ENCODE measurements at regions not wholly inside any gene's neighbourhood (a gene's known extent, or its start where the extent isn't known, plus 50 kb on each side); places are given as distances from the start of the nearest gene placed in this dataset.

DNA sequence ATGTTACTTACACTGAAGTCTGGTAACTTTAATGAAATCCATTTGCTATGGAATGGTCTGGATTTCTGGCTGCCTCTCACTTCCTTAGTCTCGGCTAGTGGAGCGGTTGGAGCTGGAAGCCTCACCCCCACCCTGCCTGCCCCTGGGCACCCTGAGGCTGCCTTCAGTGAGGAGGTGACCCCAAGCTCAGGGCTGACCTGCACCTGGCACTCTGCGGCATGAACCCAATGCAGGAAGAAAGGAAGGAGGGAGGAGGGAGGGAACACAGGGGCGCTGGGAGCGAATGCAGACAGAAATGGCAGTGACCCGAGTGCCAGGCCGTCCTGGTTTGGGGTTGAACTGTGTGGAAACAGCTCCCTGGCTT lies 353.1 kb downstream of the TMEM121 start:
- TF ChIP-seq FOXM1 (IDR thresholded peaks at IDR 0.05; ENCODE audit: borderline replicate concordance, low read depth): no peak
- TF ChIP-seq EP300 (IDR thresholded peaks at IDR 0.05; ENCODE audit: borderline replicate concordance): no peak
- TF ChIP-seq ZBTB7A (IDR thresholded peaks at IDR 0.05; ENCODE audit: low read depth): no peak
- no peak for TF ChIP-seq NFIC (IDR thresholded peaks at IDR 0.05)
- TF ChIP-seq RAD21 (IDR thresholded peaks at IDR 0.05; ENCODE audit: low read depth): no peak
- TF ChIP-seq, protein P1, sequence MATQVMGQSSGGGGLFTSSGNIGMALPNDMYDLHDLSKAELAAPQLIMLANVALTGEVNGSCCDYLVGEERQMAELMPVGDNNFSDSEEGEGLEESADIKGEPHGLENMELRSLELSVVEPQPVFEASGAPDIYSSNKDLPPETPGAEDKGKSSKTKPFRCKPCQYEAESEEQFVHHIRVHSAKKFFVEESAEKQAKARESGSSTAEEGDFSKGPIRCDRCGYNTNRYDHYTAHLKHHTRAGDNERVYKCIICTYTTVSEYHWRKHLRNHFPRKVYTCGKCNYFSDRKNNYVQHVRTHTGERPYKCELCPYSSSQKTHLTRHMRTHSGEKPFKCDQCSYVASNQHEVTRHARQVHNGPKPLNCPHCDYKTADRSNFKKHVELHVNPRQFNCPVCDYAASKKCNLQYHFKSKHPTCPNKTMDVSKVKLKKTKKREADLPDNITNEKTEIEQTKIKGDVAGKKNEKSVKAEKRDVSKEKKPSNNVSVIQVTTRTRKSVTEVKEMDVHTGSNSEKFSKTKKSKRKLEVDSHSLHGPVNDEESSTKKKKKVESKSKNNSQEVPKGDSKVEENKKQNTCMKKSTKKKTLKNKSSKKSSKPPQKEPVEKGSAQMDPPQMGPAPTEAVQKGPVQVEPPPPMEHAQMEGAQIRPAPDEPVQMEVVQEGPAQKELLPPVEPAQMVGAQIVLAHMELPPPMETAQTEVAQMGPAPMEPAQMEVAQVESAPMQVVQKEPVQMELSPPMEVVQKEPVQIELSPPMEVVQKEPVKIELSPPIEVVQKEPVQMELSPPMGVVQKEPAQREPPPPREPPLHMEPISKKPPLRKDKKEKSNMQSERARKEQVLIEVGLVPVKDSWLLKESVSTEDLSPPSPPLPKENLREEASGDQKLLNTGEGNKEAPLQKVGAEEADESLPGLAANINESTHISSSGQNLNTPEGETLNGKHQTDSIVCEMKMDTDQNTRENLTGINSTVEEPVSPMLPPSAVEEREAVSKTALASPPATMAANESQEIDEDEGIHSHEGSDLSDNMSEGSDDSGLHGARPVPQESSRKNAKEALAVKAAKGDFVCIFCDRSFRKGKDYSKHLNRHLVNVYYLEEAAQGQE (IDR thresholded peaks at IDR 0.05; ENCODE audit: low read depth): no peak
- TF ChIP-seq CREB1 (IDR thresholded peaks at IDR 0.05; ENCODE audit: low read depth): no peak
- no peak for TF ChIP-seq TCF12 (IDR thresholded peaks at IDR 0.05; ENCODE audit: low read depth)
- no peak for TF ChIP-seq CEBPB (IDR thresholded peaks at IDR 0.05)
- no peak for TF ChIP-seq TEAD4 (IDR thresholded peaks at IDR 0.05)
- TF ChIP-seq, protein P2, sequence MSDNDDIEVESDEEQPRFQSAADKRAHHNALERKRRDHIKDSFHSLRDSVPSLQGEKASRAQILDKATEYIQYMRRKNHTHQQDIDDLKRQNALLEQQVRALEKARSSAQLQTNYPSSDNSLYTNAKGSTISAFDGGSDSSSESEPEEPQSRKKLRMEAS (IDR thresholded peaks at IDR 0.05): no peak
- TF ChIP-seq, protein P3, sequence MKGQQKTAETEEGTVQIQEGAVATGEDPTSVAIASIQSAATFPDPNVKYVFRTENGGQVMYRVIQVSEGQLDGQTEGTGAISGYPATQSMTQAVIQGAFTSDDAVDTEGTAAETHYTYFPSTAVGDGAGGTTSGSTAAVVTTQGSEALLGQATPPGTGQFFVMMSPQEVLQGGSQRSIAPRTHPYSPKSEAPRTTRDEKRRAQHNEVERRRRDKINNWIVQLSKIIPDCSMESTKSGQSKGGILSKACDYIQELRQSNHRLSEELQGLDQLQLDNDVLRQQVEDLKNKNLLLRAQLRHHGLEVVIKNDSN (IDR thresholded peaks at IDR 0.05): no peak
- no peak for TF ChIP-seq YY1 (IDR thresholded peaks at IDR 0.05; ENCODE audit: low read depth)
- no peak for TF ChIP-seq TAF1 (IDR thresholded peaks at IDR 0.05; ENCODE audit: low read depth)

DNA sequence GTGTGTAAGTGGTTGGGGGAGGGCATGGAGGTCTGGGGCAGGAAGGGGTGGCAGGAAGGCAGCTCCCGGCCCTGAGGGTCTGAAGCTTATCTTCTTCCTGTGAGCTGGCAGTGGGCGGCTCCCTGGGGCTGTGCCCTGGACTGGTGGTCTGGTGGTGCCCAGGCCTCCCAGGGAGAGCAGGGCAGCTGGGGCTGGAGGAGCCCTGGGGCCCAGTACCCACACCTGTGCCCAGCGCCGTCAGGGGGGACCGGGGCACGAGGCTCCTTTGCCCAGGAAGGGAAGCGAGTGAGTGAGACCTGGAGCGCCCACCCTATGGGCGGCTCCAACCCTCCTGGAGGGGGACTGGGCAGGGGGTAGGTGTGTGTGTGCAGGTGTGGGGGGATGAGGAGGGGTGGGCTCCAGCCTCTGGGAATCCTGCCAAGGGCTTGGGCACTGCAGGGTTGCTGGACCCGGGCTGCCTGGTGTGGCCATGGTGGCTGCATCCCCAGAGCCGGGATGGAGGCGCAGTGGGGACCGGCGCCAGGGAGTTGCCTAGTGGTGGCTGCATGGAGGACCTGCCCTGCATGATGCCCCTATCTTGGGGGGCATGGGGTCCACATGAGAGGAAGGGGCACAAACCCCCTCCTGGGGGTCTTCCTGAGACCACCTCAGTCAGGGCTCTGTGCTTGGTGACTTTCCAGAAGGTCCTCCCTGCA lies 353.6 kb downstream of the TMEM121 start:
- no peak for TF ChIP-seq EGR1 (IDR thresholded peaks at IDR 0.05)
- no peak for TF ChIP-seq TAF1 (IDR thresholded peaks at IDR 0.05; ENCODE audit: low read depth)
- TF ChIP-seq, protein P1 (IDR thresholded peaks at IDR 0.05; ENCODE audit: low read depth): no peak

DNA sequence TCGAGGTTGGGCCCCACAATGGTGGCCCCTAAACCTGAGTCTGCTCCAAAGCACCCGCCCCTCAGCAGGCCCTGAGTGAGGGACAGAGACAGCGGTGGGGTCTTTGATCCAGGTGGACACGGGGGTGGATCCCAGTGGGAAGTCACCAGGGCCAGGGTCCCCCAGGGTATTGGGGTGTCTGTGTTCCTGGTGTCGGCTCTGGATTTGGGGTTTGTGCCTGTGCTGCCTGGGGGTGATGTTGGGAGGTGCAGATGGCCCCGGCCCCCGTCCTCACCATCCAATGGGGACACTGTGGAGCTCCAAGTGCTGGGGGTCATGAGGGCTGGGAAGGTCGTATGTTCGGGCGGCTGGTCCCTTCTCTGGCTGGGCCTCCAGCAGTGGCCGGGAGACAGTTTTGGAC lies 354.2 kb downstream of the TMEM121 start:
- TF ChIP-seq NFIC (IDR thresholded peaks at IDR 0.05) (no peak), FOXM1 (IDR thresholded peaks at IDR 0.05; ENCODE audit: borderline replicate concordance, low read depth) (no peak), EP300 (IDR thresholded peaks at IDR 0.05; ENCODE audit: borderline replicate concordance) (no peak), RAD21 (IDR thresholded peaks at IDR 0.05; ENCODE audit: low read depth) (no peak), YY1 (IDR thresholded peaks at IDR 0.05; ENCODE audit: low read depth) (no peak), CEBPB (IDR thresholded peaks at IDR 0.05) (no peak), TCF12 (IDR thresholded peaks at IDR 0.05; ENCODE audit: low read depth) (no peak), ZBTB7A (IDR thresholded peaks at IDR 0.05; ENCODE audit: low read depth) (no peak), EGR1 (IDR thresholded peaks at IDR 0.05) (no peak), TAF1 (IDR thresholded peaks at IDR 0.05; ENCODE audit: low read depth) (no peak), TEAD4 (IDR thresholded peaks at IDR 0.05) (no peak), CREB1 (IDR thresholded peaks at IDR 0.05; ENCODE audit: low read depth) (no peak)
- TF ChIP-seq, protein P3 (IDR thresholded peaks at IDR 0.05): no peak
- TF ChIP-seq, protein P2 (IDR thresholded peaks at IDR 0.05): no peak
- TF ChIP-seq, protein P1 (IDR thresholded peaks at IDR 0.05; ENCODE audit: low read depth): no peak

DNA sequence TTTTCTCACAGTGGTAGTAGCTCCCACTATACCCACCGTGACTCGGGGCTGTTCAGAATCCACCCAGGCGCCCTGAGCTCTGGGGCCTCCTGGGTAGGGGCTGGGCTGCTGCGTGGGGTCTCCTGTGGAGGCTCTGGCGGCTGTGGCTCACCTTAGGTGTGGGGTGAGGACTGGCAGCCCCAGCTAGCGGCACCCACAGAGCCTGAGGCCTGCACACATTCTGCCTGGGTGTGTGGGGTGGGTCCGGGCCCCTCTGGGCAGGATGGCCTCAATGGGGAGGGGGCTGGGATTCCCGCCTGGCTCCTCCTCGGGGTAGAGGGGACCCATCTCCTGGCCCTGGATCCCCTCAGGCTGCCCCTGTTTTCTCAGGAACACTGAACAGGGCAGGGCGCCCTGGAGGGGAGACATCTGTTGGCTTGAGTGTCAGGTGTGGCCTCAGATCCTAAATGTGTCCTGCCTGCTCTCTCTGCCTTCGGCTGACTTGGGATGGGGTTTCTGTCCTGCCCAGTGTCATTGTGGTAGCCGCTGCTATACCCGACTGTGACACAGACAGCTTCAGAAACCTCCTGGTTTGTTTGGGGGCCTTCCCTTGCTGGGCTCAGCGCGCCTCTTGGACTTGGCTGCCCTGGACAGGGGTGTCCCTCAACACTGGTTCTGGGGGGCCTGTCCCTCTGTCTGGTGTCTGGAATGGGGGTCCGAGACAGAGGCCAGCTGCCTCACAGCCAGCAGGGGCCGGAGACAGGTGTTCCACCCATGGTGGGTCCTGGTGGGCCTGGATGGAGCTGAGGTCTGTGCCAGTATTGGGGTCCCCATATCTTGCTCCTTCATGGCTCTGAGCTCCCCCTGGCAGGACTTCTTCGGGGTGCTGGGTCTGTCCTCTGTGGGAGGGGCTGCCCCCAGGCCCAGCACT lies 354.9 kb downstream of the TMEM121 start:
- no peak for TF ChIP-seq TCF12 (IDR thresholded peaks at IDR 0.05; ENCODE audit: low read depth)
- TF ChIP-seq CEBPB (IDR thresholded peaks at IDR 0.05): no peak
- no peak for TF ChIP-seq EGR1 (IDR thresholded peaks at IDR 0.05)
- TF ChIP-seq, protein P1 (IDR thresholded peaks at IDR 0.05; ENCODE audit: low read depth): no peak
- no peak for TF ChIP-seq TAF1 (IDR thresholded peaks at IDR 0.05; ENCODE audit: low read depth)
- TF ChIP-seq RAD21 (IDR thresholded peaks at IDR 0.05; ENCODE audit: low read depth): no peak
- no peak for TF ChIP-seq YY1 (IDR thresholded peaks at IDR 0.05; ENCODE audit: low read depth)
- no peak for TF ChIP-seq TEAD4 (IDR thresholded peaks at IDR 0.05)
- TF ChIP-seq, protein P2 (IDR thresholded peaks at IDR 0.05): no peak
- TF ChIP-seq FOXM1 (IDR thresholded peaks at IDR 0.05; ENCODE audit: borderline replicate concordance, low read depth): no peak
- no peak for TF ChIP-seq ZBTB7A (IDR thresholded peaks at IDR 0.05; ENCODE audit: low read depth)
- no peak for TF ChIP-seq NFIC (IDR thresholded peaks at IDR 0.05)
- no peak for TF ChIP-seq EP300 (IDR thresholded peaks at IDR 0.05; ENCODE audit: borderline replicate concordance)
- TF ChIP-seq, protein P3 (IDR thresholded peaks at IDR 0.05): no peak
- no peak for TF ChIP-seq CREB1 (IDR thresholded peaks at IDR 0.05; ENCODE audit: low read depth)
